K562 (cell line): ENCODE measurements at regions not wholly inside any gene's neighbourhood (a gene's known extent, or its start where the extent isn't known, plus 50 kb on each side); places are given as distances from the start of the nearest gene placed in this dataset.

Experiments
- CCNT2 ChIP-seq: IDR thresholded peaks from 2 replicates; pipeline ENCODE4 v1.6.1; 2011; ENCODE audit warnings: borderline replicate concordance, low read depth, mild to moderate bottlenecking, moderate library complexity, mixed read lengths, low read length; ENCODE audit not compliant: insufficient read length; ENCODE audit errors: extremely low read depth
- CREB5 ChIP-seq: fragments of 250-450 bp; sonication (Bioruptor Pico); IDR thresholded peaks from 2 replicates; pipeline ENCODE4 v1.5.0; 2020; ENCODE audit warnings: mild to moderate bottlenecking
- ETS2 ChIP-seq: IDR thresholded peaks from 2 replicates; pipeline ENCODE4 v1.6.1; 2016; ENCODE audit warnings: borderline replicate concordance, missing genetic modification characterization, mild to moderate bottlenecking, moderate library complexity, missing compliant biosample characterization; ENCODE audit not compliant: poor library complexity, severe bottlenecking
- GTF2B ChIP-seq: IDR thresholded peaks from 2 replicates; pipeline ENCODE4 v1.6.1; 2011; ENCODE audit not compliant: insufficient read length; ENCODE audit errors: extremely low read depth
- GTF2F1 ChIP-seq: IDR thresholded peaks from 2 replicates; pipeline ENCODE4 v1.6.1; 2011; ENCODE audit warnings: low read depth, low read length, improper control_type of control experiment
- NBN ChIP-seq: fragments of 450-650 bp; IDR thresholded peaks from 2 replicates; pipeline ENCODE4 v1.6.1; 2016; ENCODE audit warnings: low read depth, mild to moderate bottlenecking
- PHB ChIP-seq: fragments of 250-450 bp; sonication (Bioruptor Pico); IDR thresholded peaks from 2 replicates; pipeline ENCODE4 v1.5.0; 2021
- RBFOX2 ChIP-seq: fragments of 200-400 bp; formaldehyde crosslinking; IDR thresholded peaks from 2 replicates; pipeline ENCODE4 v1.6.1; 2017; ENCODE audit warnings: low read depth, mild to moderate bottlenecking, low read length, moderate library complexity
- RBM15 ChIP-seq: fragments of 200-400 bp; formaldehyde crosslinking; IDR thresholded peaks from 2 replicates; pipeline ENCODE4 v1.6.1; 2018; ENCODE audit warnings: mild to moderate bottlenecking, low read length, moderate library complexity; ENCODE audit not compliant: insufficient read depth
- RNF2 ChIP-seq: sonication (generic); IDR thresholded peaks from 2 replicates; pipeline ENCODE4 v1.6.1; 2016
- RUNX1 ChIP-seq: sonication (generic); IDR thresholded peaks from 2 replicates; pipeline ENCODE4 v1.6.1; 2016; ENCODE audit warnings: antibody characterized with exemption, low read depth
- TBP ChIP-seq: optimal IDR thresholded peaks from 2 replicates; pipeline ENCODE3; 2011; ENCODE audit warnings: low read depth, low read length, improper control_type of control experiment
- TSC22D4 ChIP-seq: fragments of 450-650 bp; IDR thresholded peaks from 2 replicates; pipeline ENCODE4 v1.6.1; 2016; ENCODE audit warnings: missing genetic modification characterization, missing biosample characterization, control low read depth
- ZNF134 ChIP-seq: fragments of 250-450 bp; sonication (Bioruptor Pico); conservative IDR thresholded peaks from 2 replicates; pipeline ENCODE4 v1.4.0; 2020
- ZNF253 ChIP-seq: fragments of 250-450 bp; sonication (Bioruptor Pico); conservative IDR thresholded peaks from 2 replicates; pipeline ENCODE4 v1.6.1; 2021; ENCODE audit warnings: mild to moderate bottlenecking
- ZNF3 ChIP-seq: fragments of 250-450 bp; sonication (Bioruptor Pico); IDR thresholded peaks from 2 replicates; pipeline ENCODE4 v1.5.0; 2021; ENCODE audit warnings: mild to moderate bottlenecking, moderate library complexity
- ZNF584 ChIP-seq: fragments of 200-800 bp; sonication (Bioruptor generic); IDR thresholded peaks from 2 replicates; pipeline ENCODE4 v1.6.1; 2016; ENCODE audit warnings: low read depth, mild to moderate bottlenecking, missing genetic modification characterization, missing compliant biosample characterization
- ZNF644 ChIP-seq: fragments of 200-800 bp; sonication (Bioruptor generic); IDR thresholded peaks from 2 replicates; pipeline ENCODE4 v1.6.1; 2016; ENCODE audit warnings: low read depth, missing genetic modification characterization, missing compliant biosample characterization
- TF ChIP-seq, protein P1 (sequence below): sonication (generic); IDR thresholded peaks from 2 replicates; pipeline ENCODE4 v1.6.1; 2016
- TF ChIP-seq, protein P2 (sequence below): sonication (generic); formaldehyde crosslinking; IDR thresholded peaks from 2 replicates; pipeline ENCODE4 v1.4.0; 2020; ENCODE audit warnings: mild to moderate bottlenecking, missing genetic modification reagents
- TF ChIP-seq, protein P3 (sequence below): fragments of 450-650 bp; IDR thresholded peaks from 2 replicates; pipeline ENCODE4 v1.6.1; 2016; ENCODE audit warnings: mild to moderate bottlenecking

DNA sequence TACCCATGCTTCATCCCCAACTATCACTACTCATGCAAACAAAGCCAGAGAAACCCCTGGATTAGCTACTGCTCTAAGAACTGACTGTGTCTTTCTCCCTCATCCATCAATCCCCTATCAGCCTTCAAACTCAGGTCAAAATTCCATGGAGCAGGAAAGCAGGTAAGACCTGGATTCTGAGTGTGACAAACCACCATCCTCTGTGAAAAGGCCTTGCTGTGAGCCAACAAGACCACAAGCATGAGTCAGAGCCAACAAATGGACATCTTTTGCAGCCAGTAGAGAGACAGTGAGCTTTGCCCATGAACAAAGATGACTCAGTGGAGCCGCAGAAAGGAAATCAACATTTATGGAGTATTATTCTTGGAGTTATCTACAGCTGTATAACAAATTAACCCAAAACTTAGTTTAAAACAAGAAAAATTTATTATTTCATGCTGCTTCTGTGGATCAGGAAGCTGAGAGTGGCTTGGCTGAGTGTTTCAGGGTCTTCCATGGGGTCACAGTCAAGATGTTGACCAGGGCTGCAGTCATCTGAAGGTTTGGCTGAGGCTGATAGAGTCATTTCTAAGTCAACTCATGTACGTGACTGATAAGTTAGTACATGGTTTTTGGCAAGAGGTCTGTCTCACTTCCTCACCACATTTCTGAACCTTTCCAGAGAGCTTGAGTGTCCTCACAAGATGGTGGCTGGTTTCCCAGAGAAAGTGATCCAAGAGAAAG is 61.1 kb downstream of the PITPNM2 start (continued):
- TF ChIP-seq, protein P1, sequence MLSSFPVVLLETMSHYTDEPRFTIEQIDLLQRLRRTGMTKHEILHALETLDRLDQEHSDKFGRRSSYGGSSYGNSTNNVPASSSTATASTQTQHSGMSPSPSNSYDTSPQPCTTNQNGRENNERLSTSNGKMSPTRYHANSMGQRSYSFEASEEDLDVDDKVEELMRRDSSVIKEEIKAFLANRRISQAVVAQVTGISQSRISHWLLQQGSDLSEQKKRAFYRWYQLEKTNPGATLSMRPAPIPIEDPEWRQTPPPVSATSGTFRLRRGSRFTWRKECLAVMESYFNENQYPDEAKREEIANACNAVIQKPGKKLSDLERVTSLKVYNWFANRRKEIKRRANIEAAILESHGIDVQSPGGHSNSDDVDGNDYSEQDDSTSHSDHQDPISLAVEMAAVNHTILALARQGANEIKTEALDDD, result peak; percentile 89
- TF ChIP-seq GTF2B, result no peak
- TF ChIP-seq ZNF134 (CRISPR knock-in tag), result no peak
- no peak for TF ChIP-seq TSC22D4 (tag)
- TF ChIP-seq ZNF253, result no peak
- no peak for TF ChIP-seq RNF2
- no peak for TF ChIP-seq CREB5 (CRISPR knock-in tag)
- TF ChIP-seq RUNX1, result no peak
- TF ChIP-seq NBN, result no peak
- no peak; the same call in 1 of the 2 replicates for TF ChIP-seq ZNF644 (tag)
- TF ChIP-seq, protein P2, sequence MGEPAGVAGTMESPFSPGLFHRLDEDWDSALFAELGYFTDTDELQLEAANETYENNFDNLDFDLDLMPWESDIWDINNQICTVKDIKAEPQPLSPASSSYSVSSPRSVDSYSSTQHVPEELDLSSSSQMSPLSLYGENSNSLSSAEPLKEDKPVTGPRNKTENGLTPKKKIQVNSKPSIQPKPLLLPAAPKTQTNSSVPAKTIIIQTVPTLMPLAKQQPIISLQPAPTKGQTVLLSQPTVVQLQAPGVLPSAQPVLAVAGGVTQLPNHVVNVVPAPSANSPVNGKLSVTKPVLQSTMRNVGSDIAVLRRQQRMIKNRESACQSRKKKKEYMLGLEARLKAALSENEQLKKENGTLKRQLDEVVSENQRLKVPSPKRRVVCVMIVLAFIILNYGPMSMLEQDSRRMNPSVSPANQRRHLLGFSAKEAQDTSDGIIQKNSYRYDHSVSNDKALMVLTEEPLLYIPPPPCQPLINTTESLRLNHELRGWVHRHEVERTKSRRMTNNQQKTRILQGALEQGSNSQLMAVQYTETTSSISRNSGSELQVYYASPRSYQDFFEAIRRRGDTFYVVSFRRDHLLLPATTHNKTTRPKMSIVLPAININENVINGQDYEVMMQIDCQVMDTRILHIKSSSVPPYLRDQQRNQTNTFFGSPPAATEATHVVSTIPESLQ (CRISPR knock-in tag), result no peak
- TF ChIP-seq ZNF3 (CRISPR knock-in tag), result no peak
- TF ChIP-seq, protein P3, sequence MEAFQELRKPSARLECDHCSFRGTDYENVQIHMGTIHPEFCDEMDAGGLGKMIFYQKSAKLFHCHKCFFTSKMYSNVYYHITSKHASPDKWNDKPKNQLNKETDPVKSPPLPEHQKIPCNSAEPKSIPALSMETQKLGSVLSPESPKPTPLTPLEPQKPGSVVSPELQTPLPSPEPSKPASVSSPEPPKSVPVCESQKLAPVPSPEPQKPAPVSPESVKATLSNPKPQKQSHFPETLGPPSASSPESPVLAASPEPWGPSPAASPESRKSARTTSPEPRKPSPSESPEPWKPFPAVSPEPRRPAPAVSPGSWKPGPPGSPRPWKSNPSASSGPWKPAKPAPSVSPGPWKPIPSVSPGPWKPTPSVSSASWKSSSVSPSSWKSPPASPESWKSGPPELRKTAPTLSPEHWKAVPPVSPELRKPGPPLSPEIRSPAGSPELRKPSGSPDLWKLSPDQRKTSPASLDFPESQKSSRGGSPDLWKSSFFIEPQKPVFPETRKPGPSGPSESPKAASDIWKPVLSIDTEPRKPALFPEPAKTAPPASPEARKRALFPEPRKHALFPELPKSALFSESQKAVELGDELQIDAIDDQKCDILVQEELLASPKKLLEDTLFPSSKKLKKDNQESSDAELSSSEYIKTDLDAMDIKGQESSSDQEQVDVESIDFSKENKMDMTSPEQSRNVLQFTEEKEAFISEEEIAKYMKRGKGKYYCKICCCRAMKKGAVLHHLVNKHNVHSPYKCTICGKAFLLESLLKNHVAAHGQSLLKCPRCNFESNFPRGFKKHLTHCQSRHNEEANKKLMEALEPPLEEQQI, result no peak
- no peak for TF ChIP-seq GTF2F1
- TF ChIP-seq PHB, result no peak
- no peak for TF ChIP-seq TBP
- TF ChIP-seq RBFOX2, result no peak
- TF ChIP-seq ZNF584 (CRISPR knock-in tag), result peak; percentile 50; the same call in 1 of the 2 replicates
- TF ChIP-seq ETS2, result no peak
- TF ChIP-seq CCNT2, result peak; percentile 12
- TF ChIP-seq RBM15, result no peak
